Fibroblast of lung (primary cell): ENCODE measurements at regions not wholly inside any gene's neighbourhood (a gene's known extent, or its start where the extent isn't known, plus 50 kb on each side); places are given as distances from the start of the nearest gene placed in this dataset.

Experiments used
- EZH2 ChIP-seq: IDR thresholded peaks from 2 replicates; pipeline ENCODE4 v1.5.1; 2012; ENCODE audit warnings: low read length, control low read depth, mild to moderate bottlenecking; ENCODE audit errors: missing control alignments
- TF ChIP-seq, protein P1 (sequence below), 2 donors: IDR thresholded peaks in 1 of 2; conservative IDR thresholded peaks in 1 of 2; 1 replicate in 1 of 2; 2 replicates in 1 of 2; pipeline ENCODE4 v1.5.1; 2011 to 2012; ENCODE audit warnings: low read length in 2 of 2, control low read depth in 1 of 2, inconsistent platforms in 1 of 2, low read depth in 1 of 2, mild to moderate bottlenecking in 1 of 2

DNA sequence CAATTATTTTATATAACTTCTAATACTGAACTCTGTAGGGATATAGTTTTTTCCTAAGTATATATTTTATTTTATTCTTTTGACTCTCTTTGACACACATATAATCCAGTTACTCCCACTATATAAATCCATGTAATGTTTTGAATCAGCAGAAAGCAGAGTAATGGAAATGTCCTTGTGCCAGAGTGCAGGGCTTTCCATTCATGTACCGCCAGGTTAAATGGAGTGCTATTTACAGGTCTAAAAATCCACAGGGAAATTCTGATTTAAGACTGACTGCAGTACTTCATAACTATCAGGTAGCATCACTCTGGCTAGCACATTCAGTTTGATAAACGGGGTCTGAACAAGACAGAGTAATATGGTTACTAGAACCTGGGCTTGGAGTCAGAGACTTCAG is 626.8 kb downstream of the COL12A1 start:
- TF ChIP-seq, protein P1, sequence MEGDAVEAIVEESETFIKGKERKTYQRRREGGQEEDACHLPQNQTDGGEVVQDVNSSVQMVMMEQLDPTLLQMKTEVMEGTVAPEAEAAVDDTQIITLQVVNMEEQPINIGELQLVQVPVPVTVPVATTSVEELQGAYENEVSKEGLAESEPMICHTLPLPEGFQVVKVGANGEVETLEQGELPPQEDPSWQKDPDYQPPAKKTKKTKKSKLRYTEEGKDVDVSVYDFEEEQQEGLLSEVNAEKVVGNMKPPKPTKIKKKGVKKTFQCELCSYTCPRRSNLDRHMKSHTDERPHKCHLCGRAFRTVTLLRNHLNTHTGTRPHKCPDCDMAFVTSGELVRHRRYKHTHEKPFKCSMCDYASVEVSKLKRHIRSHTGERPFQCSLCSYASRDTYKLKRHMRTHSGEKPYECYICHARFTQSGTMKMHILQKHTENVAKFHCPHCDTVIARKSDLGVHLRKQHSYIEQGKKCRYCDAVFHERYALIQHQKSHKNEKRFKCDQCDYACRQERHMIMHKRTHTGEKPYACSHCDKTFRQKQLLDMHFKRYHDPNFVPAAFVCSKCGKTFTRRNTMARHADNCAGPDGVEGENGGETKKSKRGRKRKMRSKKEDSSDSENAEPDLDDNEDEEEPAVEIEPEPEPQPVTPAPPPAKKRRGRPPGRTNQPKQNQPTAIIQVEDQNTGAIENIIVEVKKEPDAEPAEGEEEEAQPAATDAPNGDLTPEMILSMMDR (conservative IDR thresholded peaks at IDR 0.05 in 1 of 2, IDR thresholded peaks at IDR 0.05 in 1 of 2; ENCODE audit: low read depth in 1 of 2, low read length in 2 of 2), result no peak
- no peak for TF ChIP-seq EZH2
